ENCODE measurements at regions not wholly inside any gene's neighbourhood (a gene's known extent, or its start where the extent isn't known, plus 50 kb on each side); places are given as distances from the start of the nearest gene placed in this dataset.
"Not testable (repeated sequence)": the region's sequence is repeated elsewhere in the genome, so short reads cannot be mapped to it uniquely, and the experiment has no call there.

DNA sequence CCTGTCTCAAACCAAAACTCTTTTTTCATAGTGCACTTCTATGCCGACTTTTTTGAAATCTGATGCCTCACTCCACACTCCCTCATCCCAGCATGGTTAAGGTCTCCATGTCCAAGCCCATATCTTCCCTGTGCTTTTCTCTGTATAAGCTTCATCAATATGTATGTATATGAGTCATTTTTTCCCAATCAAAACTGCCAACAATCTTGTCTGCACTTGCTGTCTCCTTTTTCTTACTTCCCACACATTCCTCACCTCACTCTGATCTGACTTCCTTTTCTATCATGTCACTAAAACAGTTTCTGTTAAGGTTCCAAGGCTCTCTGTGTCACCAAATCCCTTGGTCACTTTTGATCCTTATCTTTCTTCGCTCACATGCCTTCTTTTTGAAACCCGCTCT lies 88.2 kb upstream of the GPR50 start:
- Histone ChIP-seq H3K4me3 (no peak overlapping the region), H3K9ac (ENCODE audit: insufficient read depth in 1 of 2, low read length in 2 of 2) (no peak overlapping the region), H3K27me3 (ENCODE audit: control insufficient read depth in 3 of 3, insufficient read depth in 3 of 3, low read length in 2 of 3) (peaks cover 3 to 11% (median 9%) of the 10 kb centered on the region in 3 donors), H3K4me1 (ENCODE audit: control insufficient read depth in 5 of 5, insufficient read depth in 5 of 5, low read length in 5 of 5) (no peaks in the 10 kb centered on the region), H3K9me3 (ENCODE audit: control insufficient read depth in 4 of 4, insufficient read depth in 3 of 4, low read length in 3 of 4) (no peaks in the 10 kb centered on the region), H3K27ac (ENCODE audit: low read depth in 1 of 2, low read length in 1 of 2) (no peak overlapping the region), H3K36me3 (ENCODE audit: control insufficient read depth in 4 of 4, insufficient read depth in 4 of 4, low read length in 4 of 4) (no peaks in the 10 kb centered on the region)
- TF ChIP-seq, protein P1, sequence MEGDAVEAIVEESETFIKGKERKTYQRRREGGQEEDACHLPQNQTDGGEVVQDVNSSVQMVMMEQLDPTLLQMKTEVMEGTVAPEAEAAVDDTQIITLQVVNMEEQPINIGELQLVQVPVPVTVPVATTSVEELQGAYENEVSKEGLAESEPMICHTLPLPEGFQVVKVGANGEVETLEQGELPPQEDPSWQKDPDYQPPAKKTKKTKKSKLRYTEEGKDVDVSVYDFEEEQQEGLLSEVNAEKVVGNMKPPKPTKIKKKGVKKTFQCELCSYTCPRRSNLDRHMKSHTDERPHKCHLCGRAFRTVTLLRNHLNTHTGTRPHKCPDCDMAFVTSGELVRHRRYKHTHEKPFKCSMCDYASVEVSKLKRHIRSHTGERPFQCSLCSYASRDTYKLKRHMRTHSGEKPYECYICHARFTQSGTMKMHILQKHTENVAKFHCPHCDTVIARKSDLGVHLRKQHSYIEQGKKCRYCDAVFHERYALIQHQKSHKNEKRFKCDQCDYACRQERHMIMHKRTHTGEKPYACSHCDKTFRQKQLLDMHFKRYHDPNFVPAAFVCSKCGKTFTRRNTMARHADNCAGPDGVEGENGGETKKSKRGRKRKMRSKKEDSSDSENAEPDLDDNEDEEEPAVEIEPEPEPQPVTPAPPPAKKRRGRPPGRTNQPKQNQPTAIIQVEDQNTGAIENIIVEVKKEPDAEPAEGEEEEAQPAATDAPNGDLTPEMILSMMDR (IDR thresholded peaks at IDR 0.05; ENCODE audit: control extremely low read depth, extremely low read depth) = no peak
- ATAC-seq (ENCODE audit: insufficient read depth, low FRiP score) = no peak
- no peak for DNase-seq
- WGBS, 2 donors = 70 to 80% methylated on average over 3 of the region's 3 CpGs

DNA sequence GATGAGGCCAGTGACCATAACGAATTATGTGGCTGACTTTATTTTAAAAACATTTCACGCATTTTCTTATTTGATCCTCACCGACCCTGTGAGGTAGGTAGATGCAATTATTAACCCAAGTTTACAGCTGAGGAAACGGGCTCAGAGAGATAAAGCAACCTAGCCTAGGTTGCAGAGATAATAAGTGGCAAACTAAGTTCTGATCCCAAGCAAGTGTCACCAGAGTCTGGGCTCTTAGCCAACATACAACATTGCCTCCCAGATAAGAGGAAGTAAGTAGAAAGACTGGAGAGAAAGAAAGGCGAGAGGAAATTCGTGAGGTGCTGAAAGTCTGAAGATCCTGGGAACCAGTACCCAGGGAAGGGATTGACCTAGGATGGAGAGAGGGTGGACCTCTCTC lies 77.4 kb upstream of the GPR50 start:
- WGBS, 2 donors = 14 to 40% methylated on average over 6 of the region's 6 CpGs
- peaks cover 0 to 3% (median 2%) of the 10 kb centered on the region in 3 donors for H3K27me3 ChIP-seq (ENCODE audit: control insufficient read depth in 3 of 3, insufficient read depth in 3 of 3, low read length in 2 of 3)
- ATAC-seq (ENCODE audit: insufficient read depth, low FRiP score) (no peak), DNase-seq (peak in 1 of 3 donors; percentile 14)
- no peak overlapping the region for H3K27ac ChIP-seq (ENCODE audit: low read depth in 1 of 2, low read length in 1 of 2)
- H3K36me3 ChIP-seq (ENCODE audit: control insufficient read depth in 4 of 4, insufficient read depth in 4 of 4, low read length in 4 of 4) = no peaks in the 10 kb centered on the region
- H3K9me3 ChIP-seq (ENCODE audit: control insufficient read depth in 4 of 4, insufficient read depth in 3 of 4, low read length in 3 of 4) = no peaks in the 10 kb centered on the region
- TF ChIP-seq, protein P1 (IDR thresholded peaks at IDR 0.05; ENCODE audit: control extremely low read depth, extremely low read depth) = no peak
- H3K9ac ChIP-seq (ENCODE audit: insufficient read depth in 1 of 2, low read length in 2 of 2) = no peak overlapping the region
- H3K4me1 ChIP-seq (ENCODE audit: control insufficient read depth in 5 of 5, insufficient read depth in 5 of 5, low read length in 5 of 5) = no peaks in the 10 kb centered on the region
- no peak overlapping the region for H3K4me3 ChIP-seq

DNA sequence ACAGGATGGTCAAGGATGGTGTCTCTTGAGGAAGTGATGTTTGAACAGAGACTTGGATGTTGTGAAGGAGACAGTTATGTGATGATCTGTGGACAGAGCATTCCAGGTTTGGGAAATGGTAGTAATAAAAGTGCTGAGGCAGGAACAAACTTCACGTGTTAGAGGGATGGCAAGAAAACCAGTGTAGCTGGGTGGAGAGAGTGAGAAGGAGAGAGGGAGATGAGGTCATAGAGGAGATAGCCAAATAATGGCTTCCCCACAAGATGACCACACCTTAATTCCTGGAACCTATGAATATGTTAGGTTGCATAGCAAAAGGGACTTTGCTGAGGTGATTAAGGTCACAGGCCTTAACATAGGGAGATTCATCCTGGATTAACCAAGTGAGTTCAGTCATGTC lies 75.6 kb upstream of the GPR50 start:
- TF ChIP-seq, protein P1 (IDR thresholded peaks at IDR 0.05; ENCODE audit: control extremely low read depth, extremely low read depth) = no peak
- no peak for DNase-seq
- WGBS, 2 donors = 67 to 77% methylated on average over 1 of the region's 1 CpG

DNA sequence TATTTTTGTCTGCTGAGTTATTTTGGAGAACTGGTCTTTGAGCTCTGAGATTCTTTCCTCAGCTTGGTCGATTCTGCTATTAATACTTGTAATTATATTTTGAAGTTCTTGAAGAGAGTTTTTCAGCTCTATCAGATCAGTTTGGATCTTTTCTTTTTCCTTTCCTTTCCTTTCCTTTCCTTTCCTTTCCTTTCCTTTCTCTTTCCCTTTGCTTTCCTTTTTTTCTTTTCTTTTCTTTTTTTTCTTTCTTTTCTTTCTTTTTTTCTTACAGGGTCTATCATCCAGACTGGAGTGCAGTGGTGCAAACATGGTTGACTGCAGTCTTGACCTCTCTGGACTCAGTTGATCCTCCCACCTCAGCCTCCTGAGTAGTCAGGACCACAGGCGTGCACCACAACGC lies 63.2 kb upstream of the GPR50 start:
- H3K4me1 ChIP-seq (ENCODE audit: control insufficient read depth in 5 of 5, insufficient read depth in 5 of 5, low read length in 5 of 5); H3K27ac ChIP-seq (ENCODE audit: low read depth in 1 of 2, low read length in 1 of 2); H3K36me3 ChIP-seq (ENCODE audit: control insufficient read depth in 4 of 4, insufficient read depth in 4 of 4, low read length in 4 of 4); H3K9ac ChIP-seq (ENCODE audit: insufficient read depth in 1 of 2, low read length in 2 of 2); H3K4me3 ChIP-seq; DNase-seq; H3K9me3 ChIP-seq (ENCODE audit: control insufficient read depth in 4 of 4, insufficient read depth in 3 of 4, low read length in 3 of 4); H3K27me3 ChIP-seq (ENCODE audit: control insufficient read depth in 3 of 3, insufficient read depth in 3 of 3, low read length in 2 of 3); ATAC-seq (ENCODE audit: insufficient read depth, low FRiP score): not testable (repeated sequence)
- WGBS, 2 donors = 83 to 87% methylated on average over 3 of the region's 3 CpGs

More for the DNA sequence above, 75.6 kb upstream of the GPR50 start:
- no peak for ATAC-seq (ENCODE audit: insufficient read depth, low FRiP score)
- Histone ChIP-seq H3K4me1 (ENCODE audit: control insufficient read depth in 5 of 5, insufficient read depth in 5 of 5, low read length in 5 of 5) (no peaks in the 10 kb centered on the region), H3K9me3 (ENCODE audit: control insufficient read depth in 4 of 4, insufficient read depth in 3 of 4, low read length in 3 of 4) (no peaks in the 10 kb centered on the region), H3K4me3 (no peak overlapping the region), H3K27me3 (ENCODE audit: control insufficient read depth in 3 of 3, insufficient read depth in 3 of 3, low read length in 2 of 3) (no peaks in the 10 kb centered on the region), H3K9ac (ENCODE audit: insufficient read depth in 1 of 2, low read length in 2 of 2) (no peak overlapping the region), H3K36me3 (ENCODE audit: control insufficient read depth in 4 of 4, insufficient read depth in 4 of 4, low read length in 4 of 4) (no peaks in the 10 kb centered on the region), H3K27ac (ENCODE audit: low read depth in 1 of 2, low read length in 1 of 2) (no peak overlapping the region)

Data from lung (tissue), 11 donors.